ENCODE measurements at regions not wholly inside any gene's neighbourhood (a gene's known extent, or its start where the extent isn't known, plus 50 kb on each side); places are given as distances from the start of the nearest gene placed in this dataset.
"Not testable (repeated sequence)": the region's sequence is repeated elsewhere in the genome, so short reads cannot be mapped to it uniquely, and the experiment has no call there.

DNA sequence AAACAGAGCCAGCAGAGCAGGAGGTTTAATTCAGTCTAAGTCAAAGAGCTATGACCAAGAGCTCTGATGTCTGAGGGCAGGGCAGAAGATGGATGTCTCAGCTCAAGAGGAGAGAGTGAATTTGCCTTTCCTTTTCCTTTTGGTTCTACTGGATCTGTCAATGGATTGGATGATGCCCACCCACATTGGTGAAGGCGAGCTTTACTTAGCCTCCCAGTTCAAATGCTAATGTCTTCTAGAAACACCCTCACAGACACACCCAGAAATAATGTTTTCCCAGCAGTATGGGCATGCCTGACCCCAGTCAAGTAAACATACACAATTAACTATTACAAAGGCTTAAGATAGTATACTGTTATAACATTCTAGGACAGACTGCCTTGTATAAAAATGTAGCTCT is 236.3 kb upstream of the NRXN1 start:
- Histone ChIP-seq H3K27ac (no peak overlapping the region), H3K36me3 (no peaks in the 10 kb centered on the region), H3K27me3 (no peaks in the 10 kb centered on the region), H3K9me3 (peaks cover 0 to 5% (median 0%) of the 10 kb centered on the region in 11 donors), H3K4me3 (no peak overlapping the region), H3K4me1 (no peaks in the 10 kb centered on the region)
- WGBS, 2 donors: 87 to 96% methylated on average over 1 of the region's 1 CpG
- no peak for DNase-seq
- TF ChIP-seq, protein P1, sequence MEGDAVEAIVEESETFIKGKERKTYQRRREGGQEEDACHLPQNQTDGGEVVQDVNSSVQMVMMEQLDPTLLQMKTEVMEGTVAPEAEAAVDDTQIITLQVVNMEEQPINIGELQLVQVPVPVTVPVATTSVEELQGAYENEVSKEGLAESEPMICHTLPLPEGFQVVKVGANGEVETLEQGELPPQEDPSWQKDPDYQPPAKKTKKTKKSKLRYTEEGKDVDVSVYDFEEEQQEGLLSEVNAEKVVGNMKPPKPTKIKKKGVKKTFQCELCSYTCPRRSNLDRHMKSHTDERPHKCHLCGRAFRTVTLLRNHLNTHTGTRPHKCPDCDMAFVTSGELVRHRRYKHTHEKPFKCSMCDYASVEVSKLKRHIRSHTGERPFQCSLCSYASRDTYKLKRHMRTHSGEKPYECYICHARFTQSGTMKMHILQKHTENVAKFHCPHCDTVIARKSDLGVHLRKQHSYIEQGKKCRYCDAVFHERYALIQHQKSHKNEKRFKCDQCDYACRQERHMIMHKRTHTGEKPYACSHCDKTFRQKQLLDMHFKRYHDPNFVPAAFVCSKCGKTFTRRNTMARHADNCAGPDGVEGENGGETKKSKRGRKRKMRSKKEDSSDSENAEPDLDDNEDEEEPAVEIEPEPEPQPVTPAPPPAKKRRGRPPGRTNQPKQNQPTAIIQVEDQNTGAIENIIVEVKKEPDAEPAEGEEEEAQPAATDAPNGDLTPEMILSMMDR (IDR thresholded peaks at IDR 0.05): no peak
- no peak for ATAC-seq
- intact Hi-C loops (cut with DNase I): no loop called here

DNA sequence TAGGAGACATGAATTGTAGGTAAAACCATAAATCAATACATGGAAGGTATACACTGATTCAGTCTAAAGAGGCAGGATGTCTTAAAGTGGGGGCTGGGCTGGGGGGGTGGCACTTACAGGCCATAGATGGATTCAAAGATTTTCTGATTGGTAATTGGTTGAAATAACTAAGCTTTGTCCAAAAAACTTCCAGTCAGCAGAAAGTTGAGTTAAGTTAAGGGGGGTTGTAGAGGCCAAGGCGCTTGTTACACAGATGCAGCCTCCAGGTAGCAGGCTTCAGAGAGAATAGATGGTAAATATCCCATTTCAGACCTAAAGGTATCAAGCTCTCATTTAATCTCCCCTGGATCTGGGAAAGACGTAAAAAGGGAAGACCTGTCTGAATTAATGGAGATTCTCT is 233.6 kb upstream of the NRXN1 start:
- H3K4me1 ChIP-seq: no peaks in the 10 kb centered on the region
- no peaks in the 10 kb centered on the region for H3K27me3 ChIP-seq
- no peak for DNase-seq
- TF ChIP-seq, protein P1 (IDR thresholded peaks at IDR 0.05): no peak
- H3K4me3 ChIP-seq: no peak overlapping the region
- no peaks in the 10 kb centered on the region for H3K36me3 ChIP-seq
- H3K27ac ChIP-seq: no peak overlapping the region
- intact Hi-C loops (cut with DNase I): no loop called here
- no peak for ATAC-seq
- H3K9me3 ChIP-seq: no peaks in the 10 kb centered on the region
- 86 to 94% methylated on average over 2 of the region's 2 CpGs for WGBS, 2 donors

DNA sequence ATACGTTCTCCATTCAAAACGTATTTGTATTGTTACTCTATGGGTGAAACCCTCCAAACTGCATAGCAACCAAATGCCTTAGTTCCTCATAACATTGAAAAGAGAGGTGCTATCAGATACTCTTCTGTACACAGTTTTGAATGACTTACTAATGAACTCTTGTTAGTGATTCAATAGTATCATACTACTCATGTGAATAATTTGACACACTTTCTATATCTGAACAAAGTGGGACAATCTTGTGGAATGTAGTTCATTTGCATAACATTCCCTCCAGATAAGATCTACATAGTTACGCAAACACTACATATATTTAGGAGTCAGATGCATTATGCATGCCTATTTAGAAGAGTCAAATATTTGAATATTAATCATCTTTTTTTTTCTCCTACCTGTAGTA is 232.0 kb upstream of the NRXN1 start:
- Histone ChIP-seq H3K27me3 (no peaks in the 10 kb centered on the region), H3K4me1 (no peaks in the 10 kb centered on the region), H3K27ac (no peak overlapping the region), H3K4me3 (no peak overlapping the region), H3K36me3 (no peaks in the 10 kb centered on the region), H3K9me3 (no peaks in the 10 kb centered on the region)
- intact Hi-C loops (cut with DNase I): no loop called here
- DNase-seq (no peak), ATAC-seq (no peak)
- TF ChIP-seq, protein P1 (IDR thresholded peaks at IDR 0.05): no peak
- 68 to 84% methylated on average over 3 of the region's 3 CpGs for whole genome bisulfite sequencing, 2 donors

DNA sequence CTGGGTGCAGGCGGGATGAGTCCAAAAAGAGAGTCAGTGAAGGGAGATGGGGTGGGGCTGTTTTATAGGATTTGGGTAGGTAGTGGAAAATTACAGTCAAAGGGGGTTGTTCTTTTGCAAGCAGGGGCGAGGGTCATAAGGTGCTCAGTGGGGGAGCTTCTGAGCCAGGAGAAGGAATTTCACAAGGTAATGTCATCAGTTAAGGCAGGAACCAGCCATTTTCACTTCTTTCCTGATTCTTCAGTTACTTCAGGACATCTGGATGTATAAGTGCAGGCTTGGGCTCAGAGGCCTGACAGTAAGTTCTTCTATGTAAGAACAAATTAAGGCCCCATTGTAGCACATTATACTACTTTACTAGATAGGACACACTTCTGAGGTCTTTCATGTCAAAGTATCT is 231.2 kb upstream of the NRXN1 start:
- H3K36me3 ChIP-seq; H3K27ac ChIP-seq; H3K4me3 ChIP-seq; H3K27me3 ChIP-seq; DNase-seq; H3K9me3 ChIP-seq; H3K4me1 ChIP-seq; intact Hi-C loops (cut with DNase I); ATAC-seq: not testable (repeated sequence)
- 74 to 87% methylated on average over 2 of the region's 2 CpGs for WGBS, 2 donors

DNA sequence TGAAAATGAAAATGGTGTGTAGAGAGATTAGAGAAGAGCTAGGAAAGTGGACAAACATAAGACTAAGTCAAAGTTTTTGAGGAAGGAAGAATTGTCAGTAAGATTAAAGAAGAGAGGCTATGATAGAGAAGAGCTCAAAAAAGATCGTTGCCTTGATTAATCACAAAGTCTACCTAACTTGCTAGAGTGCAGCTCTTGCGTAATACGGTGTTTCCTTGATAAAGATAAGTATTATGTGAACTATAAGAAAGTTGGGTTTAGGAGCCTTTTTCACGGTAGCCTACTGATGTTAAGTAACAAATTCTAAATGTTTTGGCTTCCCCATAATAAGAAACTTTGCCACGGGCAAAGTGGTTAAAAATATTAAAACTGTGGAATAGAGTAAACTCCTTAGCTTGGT is 226.4 kb upstream of the NRXN1 start:
- Histone ChIP-seq H3K9me3 (peaks cover 0 to 8% (median 0%) of the 10 kb centered on the region in 11 donors), H3K36me3 (no peaks in the 10 kb centered on the region), H3K4me1 (no peaks in the 10 kb centered on the region), H3K4me3 (no peak overlapping the region), H3K27ac (no peak overlapping the region), H3K27me3 (no peaks in the 10 kb centered on the region)
- TF ChIP-seq, protein P1 (IDR thresholded peaks at IDR 0.05): no peak
- ATAC-seq (no peak), DNase-seq (no peak)
- 90% methylated on average over 5 of the region's 5 CpGs for WGBS, 2 donors
- intact Hi-C loops (cut with DNase I): no loop called here
